ENCODE measurements at regions not wholly inside any gene's neighbourhood (a gene's known extent, or its start where the extent isn't known, plus 50 kb on each side); places are given as distances from the start of the nearest gene placed in this dataset.
"Not testable (repeated sequence)": the region's sequence is repeated elsewhere in the genome, so short reads cannot be mapped to it uniquely, and the experiment has no call there.

DNA sequence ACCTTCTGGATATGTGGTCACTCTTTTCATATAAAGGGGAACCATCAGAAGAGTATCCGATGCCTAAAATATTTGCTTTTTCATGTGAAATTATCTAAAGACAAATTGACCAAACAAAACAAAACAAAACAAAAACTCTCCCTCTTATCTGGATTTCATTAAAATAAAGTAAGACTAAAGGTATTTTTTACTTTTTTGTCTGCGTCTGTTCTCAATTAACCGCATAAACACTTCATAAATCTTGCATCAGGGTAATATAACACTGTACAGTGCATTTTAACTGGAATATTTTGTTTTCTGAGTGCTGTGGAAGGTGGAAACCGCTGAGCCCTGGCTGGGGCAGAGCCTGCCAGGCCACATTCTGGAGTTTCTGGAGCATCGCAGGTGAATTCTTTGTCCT lies 234.1 kb upstream of the ZFP64 start:
- Histone ChIP-seq H3K9ac (ENCODE audit: low read depth, low read length, poor library complexity, severe bottlenecking) (no peak overlapping the region), H3K4me3 (ENCODE audit: low read length, poor library complexity, severe bottlenecking) (no peak overlapping the region), H3K79me2 (ENCODE audit: insufficient read depth, low read length) (no peaks in the 10 kb centered on the region), H3F3A (ENCODE audit: low read depth) (peaks cover 3% of the 10 kb centered on the region; the same call in 1 of the 2 replicates), H3K4me2 (ENCODE audit: low read depth, low read length, poor library complexity, severe bottlenecking) (no peak overlapping the region), H4K20me1 (ENCODE audit: insufficient read depth, low read length, poor library complexity, severe bottlenecking) (no peaks in the 10 kb centered on the region), H3K27me3 (ENCODE audit: insufficient read depth, low read length, poor library complexity, severe bottlenecking) (no peaks in the 10 kb centered on the region), H3K36me3 (ENCODE audit: insufficient read depth, low read length) (no peaks in the 10 kb centered on the region), H3K9me3 (ENCODE audit: insufficient read depth, low read depth, low read length) (no peaks in the 10 kb centered on the region), H3K4me1 (ENCODE audit: insufficient read depth, low read length, poor library complexity, severe bottlenecking) (no peaks in the 10 kb centered on the region), H3K9me2 (replicated peaks; ENCODE audit: low read depth, low read length) (no peaks in the 10 kb centered on the region), H2AFZ (ENCODE audit: low read length) (no peak overlapping the region)
- TF ChIP-seq EZH2phosphoT487 (IDR thresholded peaks at IDR 0.05; ENCODE audit: borderline replicate concordance), result no peak
- TF ChIP-seq, protein P1, sequence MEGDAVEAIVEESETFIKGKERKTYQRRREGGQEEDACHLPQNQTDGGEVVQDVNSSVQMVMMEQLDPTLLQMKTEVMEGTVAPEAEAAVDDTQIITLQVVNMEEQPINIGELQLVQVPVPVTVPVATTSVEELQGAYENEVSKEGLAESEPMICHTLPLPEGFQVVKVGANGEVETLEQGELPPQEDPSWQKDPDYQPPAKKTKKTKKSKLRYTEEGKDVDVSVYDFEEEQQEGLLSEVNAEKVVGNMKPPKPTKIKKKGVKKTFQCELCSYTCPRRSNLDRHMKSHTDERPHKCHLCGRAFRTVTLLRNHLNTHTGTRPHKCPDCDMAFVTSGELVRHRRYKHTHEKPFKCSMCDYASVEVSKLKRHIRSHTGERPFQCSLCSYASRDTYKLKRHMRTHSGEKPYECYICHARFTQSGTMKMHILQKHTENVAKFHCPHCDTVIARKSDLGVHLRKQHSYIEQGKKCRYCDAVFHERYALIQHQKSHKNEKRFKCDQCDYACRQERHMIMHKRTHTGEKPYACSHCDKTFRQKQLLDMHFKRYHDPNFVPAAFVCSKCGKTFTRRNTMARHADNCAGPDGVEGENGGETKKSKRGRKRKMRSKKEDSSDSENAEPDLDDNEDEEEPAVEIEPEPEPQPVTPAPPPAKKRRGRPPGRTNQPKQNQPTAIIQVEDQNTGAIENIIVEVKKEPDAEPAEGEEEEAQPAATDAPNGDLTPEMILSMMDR (conservative IDR thresholded peaks at IDR 0.05; ENCODE audit: low read length), result no peak

DNA sequence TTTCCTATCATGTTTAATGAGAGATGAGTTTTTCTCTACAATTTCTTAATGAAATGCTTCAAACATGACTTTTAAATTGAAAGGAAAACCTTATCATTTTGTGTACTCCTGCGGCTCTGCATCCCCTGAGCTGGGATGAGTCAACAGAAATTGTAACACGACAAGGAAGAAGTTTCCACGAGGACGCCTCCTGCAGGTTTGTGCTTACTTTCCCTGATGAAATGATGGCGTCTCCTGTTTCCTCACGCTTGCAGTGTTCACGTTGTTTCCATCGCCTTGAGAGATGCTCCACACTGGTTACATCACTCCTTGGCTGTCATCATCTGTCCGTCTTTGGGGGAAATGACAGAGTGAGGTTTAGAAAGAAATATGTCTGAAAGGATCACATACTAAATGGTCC lies 233.7 kb upstream of the ZFP64 start:
- no peaks in the 10 kb centered on the region for H3K36me3 ChIP-seq (ENCODE audit: insufficient read depth, low read length)
- H3K9me2 ChIP-seq (replicated peaks; ENCODE audit: low read depth, low read length), result no peaks in the 10 kb centered on the region
- H3K79me2 ChIP-seq (ENCODE audit: insufficient read depth, low read length), result no peaks in the 10 kb centered on the region
- TF ChIP-seq, protein P1 (conservative IDR thresholded peaks at IDR 0.05; ENCODE audit: low read length), result no peak
- no peak for TF ChIP-seq EZH2phosphoT487 (IDR thresholded peaks at IDR 0.05; ENCODE audit: borderline replicate concordance)
- no peaks in the 10 kb centered on the region for H3K9me3 ChIP-seq (ENCODE audit: insufficient read depth, low read depth, low read length)
- H4K20me1 ChIP-seq (ENCODE audit: insufficient read depth, low read length, poor library complexity, severe bottlenecking), result no peaks in the 10 kb centered on the region
- H3K4me2 ChIP-seq (ENCODE audit: low read depth, low read length, poor library complexity, severe bottlenecking), result no peak overlapping the region
- H3K27me3 ChIP-seq (ENCODE audit: insufficient read depth, low read length, poor library complexity, severe bottlenecking), result no peaks in the 10 kb centered on the region
- H2AFZ ChIP-seq (ENCODE audit: low read length), result no peak overlapping the region
- no peak overlapping the region for H3K9ac ChIP-seq (ENCODE audit: low read depth, low read length, poor library complexity, severe bottlenecking)
- peaks cover 3% of the 10 kb centered on the region; the same call in 1 of the 2 replicates for H3F3A ChIP-seq (ENCODE audit: low read depth)
- H3K4me1 ChIP-seq (ENCODE audit: insufficient read depth, low read length, poor library complexity, severe bottlenecking), result no peaks in the 10 kb centered on the region
- H3K4me3 ChIP-seq (ENCODE audit: low read length, poor library complexity, severe bottlenecking), result no peak overlapping the region

DNA sequence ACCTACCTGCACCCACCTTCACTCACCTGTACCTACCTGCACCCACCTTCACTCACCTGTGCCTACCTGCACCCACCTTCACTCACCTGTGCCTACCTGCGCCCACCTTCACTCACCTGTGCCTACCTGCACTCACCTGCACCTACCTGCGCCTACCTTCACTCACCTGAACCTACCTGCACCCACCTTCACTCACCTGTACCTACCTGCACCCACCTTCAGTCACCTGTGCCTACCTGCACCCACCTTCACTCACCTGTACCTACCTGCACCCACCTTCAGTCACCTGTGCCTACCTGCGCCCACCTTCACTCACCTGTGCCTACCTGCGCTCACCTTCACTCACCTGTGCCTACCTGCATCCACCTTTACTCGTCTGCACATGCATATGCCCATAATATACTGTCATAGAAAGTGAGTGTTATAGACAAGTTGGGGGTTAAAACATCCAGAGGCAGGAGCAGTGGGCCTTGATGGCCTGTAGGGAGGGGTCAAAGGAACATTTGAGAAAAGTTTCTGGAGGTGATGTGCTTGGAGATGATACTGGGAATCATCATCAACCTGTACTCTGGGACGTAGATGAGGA lies 232.9 kb upstream of the ZFP64 start:
- not testable (repeated sequence) for H3K27me3 ChIP-seq (ENCODE audit: insufficient read depth, low read length, poor library complexity, severe bottlenecking); H3K4me2 ChIP-seq (ENCODE audit: low read depth, low read length, poor library complexity, severe bottlenecking); H3K79me2 ChIP-seq (ENCODE audit: insufficient read depth, low read length); H3F3A ChIP-seq (ENCODE audit: low read depth); H3K4me3 ChIP-seq (ENCODE audit: low read length, poor library complexity, severe bottlenecking); H3K36me3 ChIP-seq (ENCODE audit: insufficient read depth, low read length); H3K9me3 ChIP-seq (ENCODE audit: insufficient read depth, low read depth, low read length); H3K9ac ChIP-seq (ENCODE audit: low read depth, low read length, poor library complexity, severe bottlenecking); H3K9me2 ChIP-seq (replicated peaks; ENCODE audit: low read depth, low read length); H2AFZ ChIP-seq (ENCODE audit: low read length); H4K20me1 ChIP-seq (ENCODE audit: insufficient read depth, low read length, poor library complexity, severe bottlenecking); H3K4me1 ChIP-seq (ENCODE audit: insufficient read depth, low read length, poor library complexity, severe bottlenecking)

DNA sequence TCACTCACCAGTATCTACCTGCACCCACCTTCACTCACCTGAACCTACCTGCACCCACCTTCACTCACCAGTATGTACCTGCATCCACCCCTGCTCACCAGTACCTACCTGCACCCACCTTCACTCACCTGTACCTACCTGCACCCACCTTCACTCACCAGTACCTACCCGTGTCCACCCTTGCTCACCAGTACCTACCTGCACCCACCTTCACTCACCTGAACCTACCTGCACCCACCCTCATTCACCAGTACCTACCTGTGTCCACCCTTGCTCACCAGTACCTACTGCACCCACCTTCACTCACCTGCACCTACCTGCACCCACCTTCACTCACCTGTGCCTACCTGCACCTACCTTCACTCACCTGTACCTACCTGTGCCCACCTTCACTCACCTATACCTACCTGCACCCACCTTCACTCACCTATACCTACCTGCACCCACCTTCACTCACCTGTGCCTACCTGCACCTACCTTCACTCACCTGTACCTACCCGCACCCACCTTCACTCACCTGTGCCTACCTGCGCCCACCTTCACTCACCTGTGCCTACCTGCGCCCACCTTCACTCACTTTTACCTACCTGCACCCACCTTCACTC lies 232.1 kb upstream of the ZFP64 start:
- not testable (repeated sequence) for H3K27me3 ChIP-seq (ENCODE audit: insufficient read depth, low read length, poor library complexity, severe bottlenecking); H3F3A ChIP-seq (ENCODE audit: low read depth); H3K4me1 ChIP-seq (ENCODE audit: insufficient read depth, low read length, poor library complexity, severe bottlenecking); H4K20me1 ChIP-seq (ENCODE audit: insufficient read depth, low read length, poor library complexity, severe bottlenecking); H3K4me2 ChIP-seq (ENCODE audit: low read depth, low read length, poor library complexity, severe bottlenecking); H3K9ac ChIP-seq (ENCODE audit: low read depth, low read length, poor library complexity, severe bottlenecking); H3K9me2 ChIP-seq (replicated peaks; ENCODE audit: low read depth, low read length); H3K36me3 ChIP-seq (ENCODE audit: insufficient read depth, low read length); H3K4me3 ChIP-seq (ENCODE audit: low read length, poor library complexity, severe bottlenecking); H3K9me3 ChIP-seq (ENCODE audit: insufficient read depth, low read depth, low read length); H3K79me2 ChIP-seq (ENCODE audit: insufficient read depth, low read length); H2AFZ ChIP-seq (ENCODE audit: low read length)
